HEK293 (cell line): ENCODE measurements at regions not wholly inside any gene's neighbourhood (a gene's known extent, or its start where the extent isn't known, plus 50 kb on each side); places are given as distances from the start of the nearest gene placed in this dataset.

Source experiments
- CTCF ChIA-PET: fragments of 350-600 bp; formaldehyde crosslinking; extraction: SDS; loops from one replicate; lab custom pipeline; 2021; ENCODE audit warnings: antibody characterized with exemption; lab: Yijun Ruan, JAX
- POLR2A ChIA-PET: fragments of 300-600 bp; formaldehyde crosslinking; extraction: SDS; loops from one replicate; lab custom pipeline; 2020; ENCODE audit warnings: antibody characterized with exemption, inconsistent platforms; lab: Yijun Ruan, JAX
- H3K27ac ChIP-seq: fragments of 200-500 bp; sonication (Bioruptor generic); 2 replicates; pipeline ENCODE4 v1.5.1; 2014; ENCODE audit warnings: low read depth, low read length, control low read depth, inconsistent platforms; ENCODE audit errors: extremely low read depth
- H3K36me3 ChIP-seq, 2 experiments: fragments of 200-500 bp in 1 of 2; sonication (Bioruptor generic) in 1 of 2; 1 replicate in 1 of 2; 2 replicates in 1 of 2; pipeline ENCODE4 v1.5.1; 2014 to 2017; ENCODE audit warnings: inconsistent platforms in 2 of 2, low read length in 2 of 2; ENCODE audit not compliant: control insufficient read depth in 2 of 2, insufficient read depth in 1 of 2
- H3K4me1 ChIP-seq: fragments of 200-500 bp; sonication (Bioruptor generic); 2 replicates; pipeline ENCODE4 v1.5.1; 2014; ENCODE audit warnings: mild to moderate bottlenecking, low read length, inconsistent platforms; ENCODE audit not compliant: control insufficient read depth, insufficient read depth
- H3K4me3 ChIP-seq: 2 replicates; pipeline ENCODE4 v1.5.1; 2011; ENCODE audit warnings: low read depth, mild to moderate bottlenecking, control low read depth, low read length, moderate library complexity
- H3K9me3 ChIP-seq: fragments of 200-500 bp; sonication (Bioruptor generic); 2 replicates; pipeline ENCODE4 v1.5.1; 2014; ENCODE audit warnings: low read depth, low read length, inconsistent platforms; ENCODE audit not compliant: control insufficient read depth, insufficient read depth
- HIC1 ChIP-seq: fragments of 450-650 bp; formaldehyde crosslinking; IDR thresholded peaks from 2 replicates; pipeline ENCODE4 v1.5.1; 2016; ENCODE audit warnings: missing biosample characterization, missing genetic modification characterization
- KLF10 ChIP-seq: fragments of 450-650 bp; IDR thresholded peaks from 2 replicates; pipeline ENCODE4 v1.5.1; 2018; ENCODE audit warnings: missing biosample characterization, mild to moderate bottlenecking, missing genetic modification characterization
- PRDM1 ChIP-seq: fragments of 450-650 bp; formaldehyde crosslinking; IDR thresholded peaks from 2 replicates; pipeline ENCODE4; 2016; ENCODE audit warnings: missing biosample characterization, missing genetic modification characterization
- ZNF112 ChIP-seq: fragments of 450-650 bp; formaldehyde crosslinking; IDR thresholded peaks from 2 replicates; pipeline ENCODE4 v1.5.0; 2017; ENCODE audit warnings: missing biosample characterization, missing genetic modification characterization
- ZNF132 ChIP-seq: fragments of 450-650 bp; formaldehyde crosslinking; IDR thresholded peaks from 2 replicates; pipeline ENCODE4 v1.5.1; 2017; ENCODE audit warnings: missing biosample characterization, missing genetic modification characterization, borderline replicate concordance
- ZNF133 ChIP-seq: fragments of 450-650 bp; formaldehyde crosslinking; IDR thresholded peaks from 2 replicates; pipeline ENCODE4 v1.5.1; 2016; ENCODE audit warnings: missing biosample characterization, missing genetic modification characterization
- ZNF140 ChIP-seq: fragments of 450-650 bp; formaldehyde crosslinking; IDR thresholded peaks from 2 replicates; pipeline ENCODE4 v1.5.1; 2016; ENCODE audit warnings: missing biosample characterization, missing genetic modification characterization
- ZNF174 ChIP-seq: fragments of 450-650 bp; formaldehyde crosslinking; IDR thresholded peaks from 2 replicates; pipeline ENCODE4 v1.5.0; 2017; ENCODE audit warnings: missing biosample characterization, mild to moderate bottlenecking, missing genetic modification characterization
- ZNF223 ChIP-seq: fragments of 450-650 bp; formaldehyde crosslinking; IDR thresholded peaks from 2 replicates; pipeline ENCODE4 v1.5.1; 2016; ENCODE audit warnings: missing biosample characterization, missing genetic modification characterization
- ZNF366 ChIP-seq: fragments of 450-650 bp; formaldehyde crosslinking; conservative IDR thresholded peaks from 2 replicates; pipeline ENCODE4 v1.5.1; 2016; ENCODE audit warnings: missing biosample characterization, missing genetic modification characterization
- ZNF391 ChIP-seq: fragments of 450-650 bp; formaldehyde crosslinking; IDR thresholded peaks from 2 replicates; pipeline ENCODE4 v1.5.1; 2016; ENCODE audit warnings: low read depth, missing biosample characterization, missing genetic modification characterization, borderline replicate concordance
- ZNF398 ChIP-seq: fragments of 450-650 bp; formaldehyde crosslinking; IDR thresholded peaks from 2 replicates; pipeline ENCODE4 v1.5.1; 2017; ENCODE audit warnings: missing biosample characterization, missing genetic modification characterization
- ZNF561 ChIP-seq: fragments of 450-650 bp; IDR thresholded peaks from 2 replicates; pipeline ENCODE4 v1.5.1; 2018; ENCODE audit warnings: missing biosample characterization, missing genetic modification characterization, borderline replicate concordance
- ZNF596 ChIP-seq: fragments of 450-650 bp; IDR thresholded peaks from 2 replicates; pipeline ENCODE4 v1.5.0; 2018; ENCODE audit warnings: missing biosample characterization, mild to moderate bottlenecking, missing genetic modification characterization, moderate library complexity
- ZNF660 ChIP-seq: fragments of 450-650 bp; IDR thresholded peaks from 2 replicates; pipeline ENCODE4 v1.5.1; 2018; ENCODE audit warnings: missing biosample characterization, mild to moderate bottlenecking, missing genetic modification characterization
- ZNF76 ChIP-seq: fragments of 450-650 bp; formaldehyde crosslinking; IDR thresholded peaks from 2 replicates; pipeline ENCODE4; 2016; ENCODE audit warnings: low read depth, missing biosample characterization, missing genetic modification characterization, borderline replicate concordance
- TF ChIP-seq, protein P1 (sequence below): fragments of 450-650 bp; formaldehyde crosslinking; IDR thresholded peaks from 2 replicates; pipeline ENCODE4 v1.5.1; 2016; ENCODE audit warnings: missing biosample characterization, missing genetic modification characterization
- TF ChIP-seq, protein P2 (sequence below): fragments of 450-650 bp; formaldehyde crosslinking; IDR thresholded peaks from 2 replicates; pipeline ENCODE4 v1.5.1; 2016; ENCODE audit warnings: missing biosample characterization, missing genetic modification characterization
- TF ChIP-seq, protein P3 (sequence below): fragments of 450-650 bp; formaldehyde crosslinking; IDR thresholded peaks from 2 replicates; pipeline ENCODE4 v1.5.1; 2016; ENCODE audit warnings: missing biosample characterization, missing genetic modification characterization

GRCh38 chr2:175834477-175834876 lies 167.6 kb downstream of the LNPK start:
- ChIA-PET CTCF (interaction anchor here (0.9 kb wide), 1 partner anchor 144 kb away, joined by 3 read pairs; no protein-coding TSS in a partner anchor), POLR2A (no interaction called here)
- no peak overlapping the region for H3K27ac ChIP-seq
- 0 out of 2 replicates have a peak, but pooled peaks cover 3% of the 10 kb centered on the region for H3K4me1 ChIP-seq
- H3K4me3 ChIP-seq = no peak overlapping the region
- TF ChIP-seq ZNF398 (tag by site-specific recombination) = no peak
- TF ChIP-seq ZNF561 (tag by site-specific recombination) = no peak
- TF ChIP-seq PRDM1 (tag by site-specific recombination) = no peak
- no peak for TF ChIP-seq ZNF112 (tag by site-specific recombination)
- TF ChIP-seq ZNF132 (tag by site-specific recombination) = no peak
- TF ChIP-seq HIC1 (tag by site-specific recombination) = no peak
- TF ChIP-seq, protein P1, sequence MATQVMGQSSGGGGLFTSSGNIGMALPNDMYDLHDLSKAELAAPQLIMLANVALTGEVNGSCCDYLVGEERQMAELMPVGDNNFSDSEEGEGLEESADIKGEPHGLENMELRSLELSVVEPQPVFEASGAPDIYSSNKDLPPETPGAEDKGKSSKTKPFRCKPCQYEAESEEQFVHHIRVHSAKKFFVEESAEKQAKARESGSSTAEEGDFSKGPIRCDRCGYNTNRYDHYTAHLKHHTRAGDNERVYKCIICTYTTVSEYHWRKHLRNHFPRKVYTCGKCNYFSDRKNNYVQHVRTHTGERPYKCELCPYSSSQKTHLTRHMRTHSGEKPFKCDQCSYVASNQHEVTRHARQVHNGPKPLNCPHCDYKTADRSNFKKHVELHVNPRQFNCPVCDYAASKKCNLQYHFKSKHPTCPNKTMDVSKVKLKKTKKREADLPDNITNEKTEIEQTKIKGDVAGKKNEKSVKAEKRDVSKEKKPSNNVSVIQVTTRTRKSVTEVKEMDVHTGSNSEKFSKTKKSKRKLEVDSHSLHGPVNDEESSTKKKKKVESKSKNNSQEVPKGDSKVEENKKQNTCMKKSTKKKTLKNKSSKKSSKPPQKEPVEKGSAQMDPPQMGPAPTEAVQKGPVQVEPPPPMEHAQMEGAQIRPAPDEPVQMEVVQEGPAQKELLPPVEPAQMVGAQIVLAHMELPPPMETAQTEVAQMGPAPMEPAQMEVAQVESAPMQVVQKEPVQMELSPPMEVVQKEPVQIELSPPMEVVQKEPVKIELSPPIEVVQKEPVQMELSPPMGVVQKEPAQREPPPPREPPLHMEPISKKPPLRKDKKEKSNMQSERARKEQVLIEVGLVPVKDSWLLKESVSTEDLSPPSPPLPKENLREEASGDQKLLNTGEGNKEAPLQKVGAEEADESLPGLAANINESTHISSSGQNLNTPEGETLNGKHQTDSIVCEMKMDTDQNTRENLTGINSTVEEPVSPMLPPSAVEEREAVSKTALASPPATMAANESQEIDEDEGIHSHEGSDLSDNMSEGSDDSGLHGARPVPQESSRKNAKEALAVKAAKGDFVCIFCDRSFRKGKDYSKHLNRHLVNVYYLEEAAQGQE (tag by site-specific recombination) = no peak
- no peak for TF ChIP-seq ZNF596 (tag by site-specific recombination)
- TF ChIP-seq, protein P2, sequence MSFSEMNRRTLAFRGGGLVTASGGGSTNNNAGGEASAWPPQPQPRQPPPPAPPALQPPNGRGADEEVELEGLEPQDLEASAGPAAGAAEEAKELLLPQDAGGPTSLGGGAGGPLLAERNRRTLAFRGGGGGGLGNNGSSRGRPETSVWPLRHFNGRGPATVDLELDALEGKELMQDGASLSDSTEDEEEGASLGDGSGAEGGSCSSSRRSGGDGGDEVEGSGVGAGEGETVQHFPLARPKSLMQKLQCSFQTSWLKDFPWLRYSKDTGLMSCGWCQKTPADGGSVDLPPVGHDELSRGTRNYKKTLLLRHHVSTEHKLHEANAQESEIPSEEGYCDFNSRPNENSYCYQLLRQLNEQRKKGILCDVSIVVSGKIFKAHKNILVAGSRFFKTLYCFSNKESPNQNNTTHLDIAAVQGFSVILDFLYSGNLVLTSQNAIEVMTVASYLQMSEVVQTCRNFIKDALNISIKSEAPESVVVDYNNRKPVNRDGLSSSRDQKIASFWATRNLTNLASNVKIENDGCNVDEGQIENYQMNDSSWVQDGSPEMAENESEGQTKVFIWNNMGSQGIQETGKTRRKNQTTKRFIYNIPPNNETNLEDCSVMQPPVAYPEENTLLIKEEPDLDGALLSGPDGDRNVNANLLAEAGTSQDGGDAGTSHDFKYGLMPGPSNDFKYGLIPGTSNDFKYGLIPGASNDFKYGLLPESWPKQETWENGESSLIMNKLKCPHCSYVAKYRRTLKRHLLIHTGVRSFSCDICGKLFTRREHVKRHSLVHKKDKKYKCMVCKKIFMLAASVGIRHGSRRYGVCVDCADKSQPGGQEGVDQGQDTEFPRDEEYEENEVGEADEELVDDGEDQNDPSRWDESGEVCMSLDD (tag by site-specific recombination) = no peak
- TF ChIP-seq ZNF140 (tag by site-specific recombination) = no peak
- no peak for TF ChIP-seq KLF10 (tag by site-specific recombination)
- TF ChIP-seq, protein P3, sequence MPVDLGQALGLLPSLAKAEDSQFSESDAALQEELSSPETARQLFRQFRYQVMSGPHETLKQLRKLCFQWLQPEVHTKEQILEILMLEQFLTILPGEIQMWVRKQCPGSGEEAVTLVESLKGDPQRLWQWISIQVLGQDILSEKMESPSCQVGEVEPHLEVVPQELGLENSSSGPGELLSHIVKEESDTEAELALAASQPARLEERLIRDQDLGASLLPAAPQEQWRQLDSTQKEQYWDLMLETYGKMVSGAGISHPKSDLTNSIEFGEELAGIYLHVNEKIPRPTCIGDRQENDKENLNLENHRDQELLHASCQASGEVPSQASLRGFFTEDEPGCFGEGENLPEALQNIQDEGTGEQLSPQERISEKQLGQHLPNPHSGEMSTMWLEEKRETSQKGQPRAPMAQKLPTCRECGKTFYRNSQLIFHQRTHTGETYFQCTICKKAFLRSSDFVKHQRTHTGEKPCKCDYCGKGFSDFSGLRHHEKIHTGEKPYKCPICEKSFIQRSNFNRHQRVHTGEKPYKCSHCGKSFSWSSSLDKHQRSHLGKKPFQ (tag by site-specific recombination) = no peak
- no peak for TF ChIP-seq ZNF391 (tag by site-specific recombination)
- no peak for TF ChIP-seq ZNF223 (tag by site-specific recombination)
- no peak for TF ChIP-seq ZNF174 (tag by site-specific recombination)
- no peak for TF ChIP-seq ZNF133 (tag by site-specific recombination)
- no peak for TF ChIP-seq ZNF76
- TF ChIP-seq ZNF366 (tag by site-specific recombination) = no peak
- TF ChIP-seq ZNF660 (tag by site-specific recombination) = no peak
- H3K9me3 ChIP-seq = no peaks in the 10 kb centered on the region
- H3K36me3 ChIP-seq = no peaks in the 10 kb centered on the region
